ENCODE measurements at regions not wholly inside any gene's neighbourhood (a gene's known extent, or its start where the extent isn't known, plus 50 kb on each side); places are given as distances from the start of the nearest gene placed in this dataset.

- Histone ChIP-seq H3K4me3 (ENCODE audit: low read depth, low read length) (no peak overlapping the region), H3K36me3 (ENCODE audit: control insufficient read depth, insufficient read depth, low read length) (no peaks in the 10 kb centered on the region), H3K27me3 (ENCODE audit: control insufficient read depth, insufficient read depth, low read length) (peaks cover 2% of the 10 kb centered on the region; the same call in 1 of the 2 replicates)
- no peak for DNase-seq (ENCODE audit: low read depth)
- ChIA-PET CTCF (interaction anchor here (0.5 to 0.9 kb wide), 3 partner anchors 8 to 458 kb away, joined by 3 to 5 read pairs (median 3); no protein-coding TSS in a partner anchor), POLR2A (no interaction called here)
- TF ChIP-seq, protein P1, sequence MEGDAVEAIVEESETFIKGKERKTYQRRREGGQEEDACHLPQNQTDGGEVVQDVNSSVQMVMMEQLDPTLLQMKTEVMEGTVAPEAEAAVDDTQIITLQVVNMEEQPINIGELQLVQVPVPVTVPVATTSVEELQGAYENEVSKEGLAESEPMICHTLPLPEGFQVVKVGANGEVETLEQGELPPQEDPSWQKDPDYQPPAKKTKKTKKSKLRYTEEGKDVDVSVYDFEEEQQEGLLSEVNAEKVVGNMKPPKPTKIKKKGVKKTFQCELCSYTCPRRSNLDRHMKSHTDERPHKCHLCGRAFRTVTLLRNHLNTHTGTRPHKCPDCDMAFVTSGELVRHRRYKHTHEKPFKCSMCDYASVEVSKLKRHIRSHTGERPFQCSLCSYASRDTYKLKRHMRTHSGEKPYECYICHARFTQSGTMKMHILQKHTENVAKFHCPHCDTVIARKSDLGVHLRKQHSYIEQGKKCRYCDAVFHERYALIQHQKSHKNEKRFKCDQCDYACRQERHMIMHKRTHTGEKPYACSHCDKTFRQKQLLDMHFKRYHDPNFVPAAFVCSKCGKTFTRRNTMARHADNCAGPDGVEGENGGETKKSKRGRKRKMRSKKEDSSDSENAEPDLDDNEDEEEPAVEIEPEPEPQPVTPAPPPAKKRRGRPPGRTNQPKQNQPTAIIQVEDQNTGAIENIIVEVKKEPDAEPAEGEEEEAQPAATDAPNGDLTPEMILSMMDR (IDR thresholded peaks at IDR 0.05; ENCODE audit: insufficient read depth, low read depth, low read length) = no peak
Measured at GRCh38 chr5:57063773-57064172, 110.1 kb upstream of the GPBP1 start.

DNA sequence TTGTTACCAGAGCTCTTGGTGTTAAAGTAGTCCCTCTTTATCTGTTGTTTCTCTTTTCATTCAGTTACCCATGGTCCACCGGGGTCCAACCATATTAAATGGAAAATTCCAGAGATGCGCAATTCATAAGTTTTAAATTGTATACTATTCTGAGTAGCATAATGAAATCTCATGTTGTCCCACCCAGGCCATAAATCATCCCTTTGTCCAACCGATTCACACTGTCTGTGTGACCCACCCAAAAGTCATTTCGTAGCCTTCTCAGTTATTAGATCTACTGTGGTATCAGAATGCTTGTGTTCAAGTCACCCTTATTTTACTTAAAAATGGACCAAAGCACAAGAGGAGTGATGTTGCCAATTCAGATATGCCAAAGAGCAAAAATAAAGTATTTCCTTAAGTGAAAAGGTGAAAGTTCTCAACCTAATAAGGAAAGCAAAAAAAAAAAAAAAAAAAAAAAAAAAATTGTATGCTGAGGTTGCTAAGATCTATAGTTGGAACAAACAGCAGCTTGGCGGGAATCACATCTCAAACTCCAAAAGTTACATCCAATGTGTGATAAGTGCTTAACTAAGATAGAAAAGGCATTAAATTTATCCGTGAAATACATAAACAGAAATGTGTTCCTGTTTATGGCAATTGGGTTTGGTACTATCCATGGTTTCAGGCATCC lies 106.8 kb upstream of the GPBP1 start:
- POLR2A ChIA-PET = no interaction called here
- Histone ChIP-seq H3K36me3 (ENCODE audit: control insufficient read depth, insufficient read depth, low read length) (no peaks in the 10 kb centered on the region), H3K4me3 (ENCODE audit: low read depth, low read length) (no peak overlapping the region), H3K27me3 (ENCODE audit: control insufficient read depth, insufficient read depth, low read length) (no peaks in the 10 kb centered on the region)
- TF ChIP-seq, protein P1 (IDR thresholded peaks at IDR 0.05; ENCODE audit: insufficient read depth, low read depth, low read length) = no peak
- CTCF ChIA-PET = interaction anchor here (1.3 kb wide), 1 partner anchor 16 kb away, joined by 3 read pairs; no protein-coding TSS in a partner anchor
- DNase-seq (ENCODE audit: low read depth) = no peak

DNA sequence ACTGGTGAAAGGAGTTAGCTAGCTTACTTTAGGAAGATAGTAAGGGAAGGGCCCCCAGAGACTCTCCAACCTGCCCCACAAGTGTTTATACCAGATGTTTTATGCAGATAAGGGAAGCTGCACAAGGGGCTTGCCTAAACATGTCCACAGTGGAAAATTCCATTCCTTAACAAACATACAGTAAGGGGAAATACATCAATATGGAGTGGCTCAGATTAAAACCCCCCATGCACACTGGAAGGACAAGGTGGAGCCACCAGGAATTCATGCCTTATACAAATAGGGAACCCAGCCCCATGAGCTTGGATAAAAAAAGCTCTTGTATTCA lies 106.3 kb upstream of the GPBP1 start:
- CTCF ChIA-PET = interaction anchor here (1.3 kb wide), 1 partner anchor 16 kb away, joined by 3 read pairs; no protein-coding TSS in a partner anchor
- no peaks in the 10 kb centered on the region for H3K36me3 ChIP-seq (ENCODE audit: control insufficient read depth, insufficient read depth, low read length)
- DNase-seq (ENCODE audit: low read depth) = no peak

GRCh38 chr5:57069115-57069835 lies 104.6 kb upstream of the GPBP1 start:
- DNase-seq (ENCODE audit: low read depth) = no peak
- Histone ChIP-seq H3K4me3 (ENCODE audit: low read depth, low read length) (no peak overlapping the region), H3K36me3 (ENCODE audit: control insufficient read depth, insufficient read depth, low read length) (no peaks in the 10 kb centered on the region), H3K27me3 (ENCODE audit: control insufficient read depth, insufficient read depth, low read length) (no peaks in the 10 kb centered on the region)
- ChIA-PET POLR2A (no interaction called here), CTCF (interaction anchor here (0.6 kb wide), 1 partner anchor 11 kb away, joined by 3 read pairs; no protein-coding TSS in a partner anchor)
- TF ChIP-seq, protein P1 (IDR thresholded peaks at IDR 0.05; ENCODE audit: insufficient read depth, low read depth, low read length) = no peak

More for the DNA sequence above, 106.3 kb upstream of the GPBP1 start:
- TF ChIP-seq, protein P1 (IDR thresholded peaks at IDR 0.05; ENCODE audit: insufficient read depth, low read depth, low read length) = no peak
- Histone ChIP-seq H3K4me3 (ENCODE audit: low read depth, low read length) (no peak overlapping the region), H3K27me3 (ENCODE audit: control insufficient read depth, insufficient read depth, low read length) (no peaks in the 10 kb centered on the region)
- POLR2A ChIA-PET = no interaction called here

GRCh38 chr5:57072218-57072892 lies 101.5 kb upstream of the GPBP1 start:
- Histone ChIP-seq H3K27me3 (ENCODE audit: control insufficient read depth, insufficient read depth, low read length) (no peaks in the 10 kb centered on the region), H3K36me3 (ENCODE audit: control insufficient read depth, insufficient read depth, low read length) (no peaks in the 10 kb centered on the region), H3K4me3 (ENCODE audit: low read depth, low read length) (no peak overlapping the region)
- ChIA-PET CTCF (interaction anchor here (1.0 kb wide), 1 partner anchor 9 kb away, joined by 3 read pairs; no protein-coding TSS in a partner anchor), POLR2A (interaction anchor here (0.5 kb wide), 1 partner anchor 121 kb away, joined by 9 read pairs; no protein-coding TSS in a partner anchor)
- DNase-seq (ENCODE audit: low read depth) = no peak
- TF ChIP-seq, protein P1 (IDR thresholded peaks at IDR 0.05; ENCODE audit: insufficient read depth, low read depth, low read length) = no peak
